Right lobe of liver (tissue), 4 donors: ENCODE measurements at regions not wholly inside any gene's neighbourhood (a gene's known extent, or its start where the extent isn't known, plus 50 kb on each side); places are given as distances from the start of the nearest gene placed in this dataset.

ENCODE experiments used
- CTCF ChIP-seq, 4 donors: fragments of 200-600 bp in 3 of 4; fragments of 450-650 bp in 1 of 4; IDR thresholded peaks; one replicate each; pipeline versions ENCODE4 v1.5.1 to v1.8.0; 2016 to 2022; ENCODE audit warnings: antibody characterized with exemption in 4 of 4, mild to moderate bottlenecking in 2 of 4
- POLR2A ChIP-seq: fragments of 450-650 bp; IDR thresholded peaks from one replicate; pipeline ENCODE4 v1.6.1; 2017; ENCODE audit warnings: antibody characterized with exemption, mild to moderate bottlenecking
- donor health status: DM: no; HTN: no; CAD: no.
- donor health status: DM: no; HTN: no; CAD: no.
- donor health status: DM: no; HTN: yes; CAD: no.

- TF ChIP-seq CTCF (IDR thresholded peaks at IDR 0.05), result no peak
- TF ChIP-seq POLR2A, result no peak
These were observed 64.3 kb downstream of the RASL11A start for GRCh38 chr13:27334774-27335435.
